SK-N-SH (cell line): ENCODE measurements at regions not wholly inside any gene's neighbourhood (a gene's known extent, or its start where the extent isn't known, plus 50 kb on each side); places are given as distances from the start of the nearest gene placed in this dataset.

ENCODE experiments used
- CTCF ChIA-PET: fragments of 300-600, 350-600 bp; formaldehyde crosslinking; extraction: SDS; loops from one replicate; lab custom pipeline; 2021; lab: Yijun Ruan, JAX
- POLR2A ChIA-PET: fragments of 350-600 bp; sonication (Branson Sonifier 250); formaldehyde crosslinking; extraction: SDS; loops from one replicate; lab custom pipeline; 2020; ENCODE audit warnings: antibody characterized with exemption, inconsistent platforms; lab: Yijun Ruan, JAX
- DNase-seq: peaks from one replicate; pipeline ENCODE4 v3.0.0; 2012
- H2AFZ ChIP-seq: fragments of 200-600 bp; sonication (generic); 2 replicates; pipeline ENCODE4 v1.8.1; 2016; ENCODE audit warnings: antibody characterized with exemption, mild to moderate bottlenecking, low read depth
- H3F3A ChIP-seq: fragments of 200-600 bp; sonication (generic); replicated peaks from 2 replicates; pipeline ENCODE3; 2016; ENCODE audit warnings: antibody characterized with exemption, mild to moderate bottlenecking; ENCODE audit not compliant: insufficient read depth
- H3K27ac ChIP-seq, 2 experiments: fragments of 200-500 bp in 1 of 2; fragments of 200-600 bp in 1 of 2; sonication (Bioruptor generic) in 1 of 2; sonication (generic), shearing (Covaris generic) in 1 of 2; 2 replicates each; pipeline versions ENCODE4 v1.5.1 to v1.6.1; 2014 to 2016; ENCODE audit warnings: low read depth in 2 of 2, inconsistent platforms in 1 of 2, low read length in 1 of 2, mild to moderate bottlenecking in 1 of 2, mixed read lengths in 1 of 2
- H3K27me3 ChIP-seq: fragments of 200-600 bp; sonication (generic), shearing (Covaris generic); 2 replicates; pipeline ENCODE4 v1.6.1; 2016; ENCODE audit warnings: mixed run types; ENCODE audit not compliant: insufficient read depth
- H3K36me3 ChIP-seq, 2 experiments: fragments of 200-500 bp in 1 of 2; fragments of 200-600 bp in 1 of 2; sonication (Bioruptor generic) in 1 of 2; sonication (generic) in 1 of 2; replicated peaks in 1 of 2; 2 replicates each; pipeline versions ENCODE3 to v1.5.1; 2014 to 2016; ENCODE audit warnings: low read length in 1 of 2, mild to moderate bottlenecking in 1 of 2; ENCODE audit not compliant: insufficient read depth in 2 of 2, control insufficient read depth in 1 of 2
- H3K4me1 ChIP-seq, 2 experiments: fragments of 200-500 bp in 1 of 2; fragments of 200-600 bp in 1 of 2; sonication (Bioruptor generic) in 1 of 2; sonication (generic), shearing (Covaris generic) in 1 of 2; 2 replicates each; pipeline versions ENCODE4 v1.5.1 to v1.6.1; 2014 to 2016; ENCODE audit warnings: low read depth in 1 of 2, low read length in 1 of 2, mixed run types in 1 of 2; ENCODE audit not compliant: insufficient read depth in 2 of 2, control insufficient read depth in 1 of 2
- H3K4me2 ChIP-seq: fragments of 200-600 bp; sonication (generic), shearing (Covaris generic); 2 replicates; pipeline ENCODE4 v1.6.1; 2017; ENCODE audit warnings: mixed run types
- H3K4me3 ChIP-seq, 2 experiments: fragments of 200-500 bp in 1 of 2; fragments of 200-600 bp in 1 of 2; sonication (Bioruptor generic) in 1 of 2; sonication (generic), shearing (Covaris generic) in 1 of 2; 2 replicates each; pipeline versions ENCODE4 v1.5.1 to v1.8.1; 2014 to 2016; ENCODE audit warnings: low read depth in 2 of 2, inconsistent platforms in 1 of 2, low read length in 1 of 2, mild to moderate bottlenecking in 1 of 2, mixed read lengths in 1 of 2, moderate library complexity in 1 of 2
- H3K79me2 ChIP-seq: fragments of 200-600 bp; sonication (generic); 2 replicates; pipeline ENCODE4 v1.8.1; 2017; ENCODE audit warnings: mild to moderate bottlenecking; ENCODE audit not compliant: insufficient read depth
- H3K9ac ChIP-seq: fragments of 200-600 bp; sonication (generic); 2 replicates; pipeline ENCODE4 v1.6.1; 2017; ENCODE audit warnings: mixed run types
- H3K9me2 ChIP-seq: fragments of 200-600 bp; sonication (generic); 2 replicates; pipeline ENCODE4 v1.6.1; 2017; ENCODE audit warnings: mixed run types
- H3K9me3 ChIP-seq: fragments of 200-600 bp; sonication (generic); 2 replicates; pipeline ENCODE4 v1.6.1; 2017; ENCODE audit warnings: mixed run types, mild to moderate bottlenecking, moderate library complexity
- H4K20me1 ChIP-seq: fragments of 200-600 bp; sonication (generic); 2 replicates; pipeline ENCODE4 v1.6.1; 2017; ENCODE audit warnings: mild to moderate bottlenecking, mixed run types; ENCODE audit not compliant: insufficient read depth
- ELF1 ChIP-seq: IDR thresholded peaks from 2 replicates; pipeline ENCODE4 v1.4.0; 2012
- FOSL2 ChIP-seq: IDR thresholded peaks from 2 replicates; pipeline ENCODE4 v1.4.0; 2012; ENCODE audit warnings: low read depth, mild to moderate bottlenecking, moderate library complexity, borderline replicate concordance
- FOXJ3 ChIP-seq: sonication (generic); formaldehyde crosslinking; IDR thresholded peaks from 2 replicates; pipeline ENCODE4 v1.5.1; 2020; ENCODE audit warnings: mild to moderate bottlenecking, missing genetic modification reagents
- FOXM1 ChIP-seq: IDR thresholded peaks from 2 replicates; pipeline ENCODE4 v1.4.0; 2012; ENCODE audit warnings: low read depth, mild to moderate bottlenecking
- GATA2 ChIP-seq: sonication (generic); formaldehyde crosslinking; IDR thresholded peaks from 2 replicates; pipeline ENCODE4 v1.5.0; 2020; ENCODE audit warnings: mild to moderate bottlenecking, missing genetic modification reagents
- MEF2A ChIP-seq: IDR thresholded peaks from 2 replicates; pipeline ENCODE4 v1.4.0; 2012; ENCODE audit warnings: low read depth, borderline replicate concordance
- SMC3 ChIP-seq: IDR thresholded peaks from 2 replicates; pipeline ENCODE4 v1.6.1; 2012; ENCODE audit warnings: low read depth, low read length, improper control_type of control experiment
- TEAD4 ChIP-seq: IDR thresholded peaks from 2 replicates; pipeline ENCODE4 v1.4.0; 2012; ENCODE audit warnings: mild to moderate bottlenecking, borderline replicate concordance; ENCODE audit not compliant: insufficient read depth
- WGBS: methylation state at CpG from one replicate; pipeline ENCODE4 v1.1.6; 2017; ENCODE audit warnings: low lambda C conversion rate; 5-methylcytosine and 5-hydroxymethylcytosine counted together
- TF ChIP-seq, protein P1 (sequence below): fragments of 150-350 bp; IDR thresholded peaks from 2 replicates; pipeline ENCODE4 v1.6.1; 2016; ENCODE audit warnings: mild to moderate bottlenecking, low read depth, low read length
- TF ChIP-seq, protein P2 (sequence below): IDR thresholded peaks from 2 replicates; pipeline ENCODE4 v1.4.0; 2012; ENCODE audit warnings: low read depth
- TF ChIP-seq, protein P3 (sequence below): IDR thresholded peaks from 2 replicates; pipeline ENCODE4 v1.6.1; 2012; ENCODE audit warnings: mild to moderate bottlenecking, low read depth, low read length, moderate library complexity
- TF ChIP-seq, protein P4 (sequence below): fragments of 200-600 bp; sonication (generic); IDR thresholded peaks from 2 replicates; pipeline ENCODE4 v1.6.1; 2017; ENCODE audit warnings: antibody characterized with exemption, mild to moderate bottlenecking, moderate library complexity
- TF ChIP-seq, protein P5 (sequence below): IDR thresholded peaks from 2 replicates; pipeline ENCODE4 v1.4.0; 2012; ENCODE audit warnings: low read depth, borderline replicate concordance
- TF ChIP-seq, protein P6 (sequence below): IDR thresholded peaks from 2 replicates; pipeline ENCODE4 v1.4.0; 2012; ENCODE audit warnings: low read depth, borderline replicate concordance

DNA sequence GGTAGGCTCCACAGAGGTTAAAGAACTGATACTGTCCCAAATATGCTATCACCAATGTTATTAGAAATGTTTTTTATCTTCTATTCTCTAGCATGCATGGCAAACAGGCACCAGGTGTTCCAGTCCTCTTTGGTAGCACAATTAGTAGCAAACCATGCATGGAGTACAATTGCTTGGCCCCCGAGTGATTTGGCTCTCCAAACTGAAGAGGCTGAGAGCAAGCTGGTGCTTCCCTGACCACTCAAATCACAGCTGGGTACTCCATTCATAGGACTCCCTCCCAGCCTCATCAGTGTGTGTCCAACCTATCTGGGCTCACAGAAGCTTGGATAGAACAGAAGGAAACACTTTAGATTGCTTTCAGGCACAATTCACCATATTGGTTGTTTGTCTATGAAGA is 93.4 kb downstream of the DIO2 start:
- no peaks in the 10 kb centered on the region for H3K9me2 ChIP-seq
- no peaks in the 10 kb centered on the region for H3K4me1 ChIP-seq
- no peaks in the 10 kb centered on the region for H3K9me3 ChIP-seq
- H3K4me2 ChIP-seq = no peak overlapping the region
- H3K4me3 ChIP-seq = no peak overlapping the region
- 8% methylated on average over 1 of the region's 1 CpG for WGBS
- H3K36me3 ChIP-seq = no peaks in the 10 kb centered on the region
- no peak overlapping the region for H3K27ac ChIP-seq
- POLR2A ChIA-PET = no interaction called here
- H3K79me2 ChIP-seq = no peaks in the 10 kb centered on the region
- no peak for TF ChIP-seq MEF2A
- TF ChIP-seq, protein P1, sequence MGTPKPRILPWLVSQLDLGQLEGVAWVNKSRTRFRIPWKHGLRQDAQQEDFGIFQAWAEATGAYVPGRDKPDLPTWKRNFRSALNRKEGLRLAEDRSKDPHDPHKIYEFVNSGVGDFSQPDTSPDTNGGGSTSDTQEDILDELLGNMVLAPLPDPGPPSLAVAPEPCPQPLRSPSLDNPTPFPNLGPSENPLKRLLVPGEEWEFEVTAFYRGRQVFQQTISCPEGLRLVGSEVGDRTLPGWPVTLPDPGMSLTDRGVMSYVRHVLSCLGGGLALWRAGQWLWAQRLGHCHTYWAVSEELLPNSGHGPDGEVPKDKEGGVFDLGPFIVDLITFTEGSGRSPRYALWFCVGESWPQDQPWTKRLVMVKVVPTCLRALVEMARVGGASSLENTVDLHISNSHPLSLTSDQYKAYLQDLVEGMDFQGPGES = no peak
- TF ChIP-seq GATA2 (CRISPR knock-in tag) = no peak
- TF ChIP-seq FOXM1 = no peak
- TF ChIP-seq FOSL2 = no peak
- TF ChIP-seq, protein P2, sequence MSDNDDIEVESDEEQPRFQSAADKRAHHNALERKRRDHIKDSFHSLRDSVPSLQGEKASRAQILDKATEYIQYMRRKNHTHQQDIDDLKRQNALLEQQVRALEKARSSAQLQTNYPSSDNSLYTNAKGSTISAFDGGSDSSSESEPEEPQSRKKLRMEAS = no peak
- no peak for TF ChIP-seq FOXJ3 (CRISPR knock-in tag)
- TF ChIP-seq TEAD4 = no peak
- TF ChIP-seq, protein P3, sequence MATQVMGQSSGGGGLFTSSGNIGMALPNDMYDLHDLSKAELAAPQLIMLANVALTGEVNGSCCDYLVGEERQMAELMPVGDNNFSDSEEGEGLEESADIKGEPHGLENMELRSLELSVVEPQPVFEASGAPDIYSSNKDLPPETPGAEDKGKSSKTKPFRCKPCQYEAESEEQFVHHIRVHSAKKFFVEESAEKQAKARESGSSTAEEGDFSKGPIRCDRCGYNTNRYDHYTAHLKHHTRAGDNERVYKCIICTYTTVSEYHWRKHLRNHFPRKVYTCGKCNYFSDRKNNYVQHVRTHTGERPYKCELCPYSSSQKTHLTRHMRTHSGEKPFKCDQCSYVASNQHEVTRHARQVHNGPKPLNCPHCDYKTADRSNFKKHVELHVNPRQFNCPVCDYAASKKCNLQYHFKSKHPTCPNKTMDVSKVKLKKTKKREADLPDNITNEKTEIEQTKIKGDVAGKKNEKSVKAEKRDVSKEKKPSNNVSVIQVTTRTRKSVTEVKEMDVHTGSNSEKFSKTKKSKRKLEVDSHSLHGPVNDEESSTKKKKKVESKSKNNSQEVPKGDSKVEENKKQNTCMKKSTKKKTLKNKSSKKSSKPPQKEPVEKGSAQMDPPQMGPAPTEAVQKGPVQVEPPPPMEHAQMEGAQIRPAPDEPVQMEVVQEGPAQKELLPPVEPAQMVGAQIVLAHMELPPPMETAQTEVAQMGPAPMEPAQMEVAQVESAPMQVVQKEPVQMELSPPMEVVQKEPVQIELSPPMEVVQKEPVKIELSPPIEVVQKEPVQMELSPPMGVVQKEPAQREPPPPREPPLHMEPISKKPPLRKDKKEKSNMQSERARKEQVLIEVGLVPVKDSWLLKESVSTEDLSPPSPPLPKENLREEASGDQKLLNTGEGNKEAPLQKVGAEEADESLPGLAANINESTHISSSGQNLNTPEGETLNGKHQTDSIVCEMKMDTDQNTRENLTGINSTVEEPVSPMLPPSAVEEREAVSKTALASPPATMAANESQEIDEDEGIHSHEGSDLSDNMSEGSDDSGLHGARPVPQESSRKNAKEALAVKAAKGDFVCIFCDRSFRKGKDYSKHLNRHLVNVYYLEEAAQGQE = no peak
- TF ChIP-seq, protein P4, sequence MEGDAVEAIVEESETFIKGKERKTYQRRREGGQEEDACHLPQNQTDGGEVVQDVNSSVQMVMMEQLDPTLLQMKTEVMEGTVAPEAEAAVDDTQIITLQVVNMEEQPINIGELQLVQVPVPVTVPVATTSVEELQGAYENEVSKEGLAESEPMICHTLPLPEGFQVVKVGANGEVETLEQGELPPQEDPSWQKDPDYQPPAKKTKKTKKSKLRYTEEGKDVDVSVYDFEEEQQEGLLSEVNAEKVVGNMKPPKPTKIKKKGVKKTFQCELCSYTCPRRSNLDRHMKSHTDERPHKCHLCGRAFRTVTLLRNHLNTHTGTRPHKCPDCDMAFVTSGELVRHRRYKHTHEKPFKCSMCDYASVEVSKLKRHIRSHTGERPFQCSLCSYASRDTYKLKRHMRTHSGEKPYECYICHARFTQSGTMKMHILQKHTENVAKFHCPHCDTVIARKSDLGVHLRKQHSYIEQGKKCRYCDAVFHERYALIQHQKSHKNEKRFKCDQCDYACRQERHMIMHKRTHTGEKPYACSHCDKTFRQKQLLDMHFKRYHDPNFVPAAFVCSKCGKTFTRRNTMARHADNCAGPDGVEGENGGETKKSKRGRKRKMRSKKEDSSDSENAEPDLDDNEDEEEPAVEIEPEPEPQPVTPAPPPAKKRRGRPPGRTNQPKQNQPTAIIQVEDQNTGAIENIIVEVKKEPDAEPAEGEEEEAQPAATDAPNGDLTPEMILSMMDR = no peak
- TF ChIP-seq, all 33 proteins: peak for 0
- Histone ChIP-seq H3K9ac (no peak overlapping the region), H3K27me3 (no peaks in the 10 kb centered on the region), H4K20me1 (no peaks in the 10 kb centered on the region), H3F3A (no peaks in the 10 kb centered on the region), H2AFZ (no peak overlapping the region)
- DNase-seq = no peak
- CTCF ChIA-PET = no interaction called here

DNA sequence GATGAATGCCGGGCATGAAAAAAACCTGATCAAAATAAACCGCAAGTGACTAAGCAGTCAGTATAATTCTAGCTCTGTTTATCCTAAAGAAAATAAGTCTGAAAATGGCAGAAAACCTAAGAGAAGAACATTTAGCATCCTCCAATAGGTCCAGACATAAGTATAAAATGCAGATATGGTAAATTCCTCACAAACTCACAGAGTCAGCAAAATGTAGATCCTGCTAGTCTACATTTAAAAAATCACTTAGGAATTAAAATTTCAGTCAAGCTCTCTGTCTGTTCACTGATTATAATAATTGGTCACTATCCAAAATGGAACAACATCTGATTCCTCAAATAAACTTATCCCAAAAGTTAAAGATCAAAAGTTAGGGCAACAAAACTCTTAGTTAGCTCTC is 95.1 kb downstream of the DIO2 start:
- no peak overlapping the region for H2AFZ ChIP-seq
- no peak overlapping the region for H3K9ac ChIP-seq
- no peaks in the 10 kb centered on the region for H3F3A ChIP-seq
- H3K9me3 ChIP-seq = no peaks in the 10 kb centered on the region
- DNase-seq = no peak
- H4K20me1 ChIP-seq = no peaks in the 10 kb centered on the region
- ChIA-PET POLR2A (no interaction called here), CTCF (no interaction called here)
- no peaks in the 10 kb centered on the region for H3K27me3 ChIP-seq
- H3K27ac ChIP-seq = no peak overlapping the region
- no peak overlapping the region for H3K4me2 ChIP-seq
- H3K36me3 ChIP-seq = no peaks in the 10 kb centered on the region
- TF ChIP-seq SMC3 (no peak), MEF2A (no peak), ELF1 (no peak)
- TF ChIP-seq, protein P5, sequence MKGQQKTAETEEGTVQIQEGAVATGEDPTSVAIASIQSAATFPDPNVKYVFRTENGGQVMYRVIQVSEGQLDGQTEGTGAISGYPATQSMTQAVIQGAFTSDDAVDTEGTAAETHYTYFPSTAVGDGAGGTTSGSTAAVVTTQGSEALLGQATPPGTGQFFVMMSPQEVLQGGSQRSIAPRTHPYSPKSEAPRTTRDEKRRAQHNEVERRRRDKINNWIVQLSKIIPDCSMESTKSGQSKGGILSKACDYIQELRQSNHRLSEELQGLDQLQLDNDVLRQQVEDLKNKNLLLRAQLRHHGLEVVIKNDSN = no peak
- TF ChIP-seq, protein P6, sequence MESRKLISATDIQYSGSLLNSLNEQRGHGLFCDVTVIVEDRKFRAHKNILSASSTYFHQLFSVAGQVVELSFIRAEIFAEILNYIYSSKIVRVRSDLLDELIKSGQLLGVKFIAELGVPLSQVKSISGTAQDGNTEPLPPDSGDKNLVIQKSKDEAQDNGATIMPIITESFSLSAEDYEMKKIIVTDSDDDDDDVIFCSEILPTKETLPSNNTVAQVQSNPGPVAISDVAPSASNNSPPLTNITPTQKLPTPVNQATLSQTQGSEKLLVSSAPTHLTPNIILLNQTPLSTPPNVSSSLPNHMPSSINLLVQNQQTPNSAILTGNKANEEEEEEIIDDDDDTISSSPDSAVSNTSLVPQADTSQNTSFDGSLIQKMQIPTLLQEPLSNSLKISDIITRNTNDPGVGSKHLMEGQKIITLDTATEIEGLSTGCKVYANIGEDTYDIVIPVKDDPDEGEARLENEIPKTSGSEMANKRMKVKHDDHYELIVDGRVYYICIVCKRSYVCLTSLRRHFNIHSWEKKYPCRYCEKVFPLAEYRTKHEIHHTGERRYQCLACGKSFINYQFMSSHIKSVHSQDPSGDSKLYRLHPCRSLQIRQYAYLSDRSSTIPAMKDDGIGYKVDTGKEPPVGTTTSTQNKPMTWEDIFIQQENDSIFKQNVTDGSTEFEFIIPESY = no peak
- TF ChIP-seq, protein P1 = no peak
- TF ChIP-seq, protein P2 = no peak
- WGBS = 57% methylated on average over 2 of the region's 2 CpGs
- H3K4me3 ChIP-seq = no peak overlapping the region
- no peaks in the 10 kb centered on the region for H3K79me2 ChIP-seq
- no peaks in the 10 kb centered on the region for H3K4me1 ChIP-seq
- no peaks in the 10 kb centered on the region for H3K9me2 ChIP-seq
